Neural cell (in vitro differentiated cells): ENCODE measurements at regions not wholly inside any gene's neighbourhood (a gene's known extent, or its start where the extent isn't known, plus 50 kb on each side); places are given as distances from the start of the nearest gene placed in this dataset.

Experiments
- H2AFZ ChIP-seq: fragments of 200-600, 300-800 bp; sonication (generic), shearing (Covaris generic); 2 replicates; pipeline ENCODE4 v1.6.0; 2014; ENCODE audit warnings: low read depth, mild to moderate bottlenecking, antibody characterized with exemption, low read length, moderate library complexity
- H3F3A ChIP-seq: fragments of 200-600 bp; shearing (Covaris generic); 2 replicates; pipeline ENCODE4 v1.6.1; 2016; ENCODE audit warnings: mild to moderate bottlenecking, moderate library complexity, mixed read lengths, antibody characterized with exemption, low read length; ENCODE audit not compliant: insufficient read depth, poor library complexity, severe bottlenecking
- H3K27ac ChIP-seq: fragments of 200-600, 300-800 bp; sonication (generic), shearing (Covaris generic); 2 replicates; pipeline ENCODE4 v1.5.1; 2014; ENCODE audit warnings: mild to moderate bottlenecking, low read length, moderate library complexity
- H3K27me3 ChIP-seq: fragments of 300-800, 200-600 bp; sonication (generic), shearing (Covaris generic); 2 replicates; pipeline ENCODE4 v1.6.0; 2014; ENCODE audit warnings: mild to moderate bottlenecking, low read depth, low read length, moderate library complexity; ENCODE audit not compliant: insufficient read depth
- H3K36me3 ChIP-seq: fragments of 300-800, 200-600 bp; sonication (generic), shearing (Covaris generic); 2 replicates; pipeline ENCODE4 v1.5.1; 2014; ENCODE audit warnings: mild to moderate bottlenecking, antibody characterized with exemption, low read length, moderate library complexity; ENCODE audit not compliant: insufficient read depth
- H3K4me2 ChIP-seq: fragments of 300-800, 200-600 bp; sonication (generic), shearing (Covaris generic); 2 replicates; pipeline ENCODE4 v1.6.0; 2014; ENCODE audit warnings: mild to moderate bottlenecking, low read length
- H3K4me3 ChIP-seq: fragments of 300-800, 200-600 bp; sonication (generic), shearing (Covaris generic); 2 replicates; pipeline ENCODE4 v1.5.1; 2014; ENCODE audit warnings: mild to moderate bottlenecking, low read length, moderate library complexity
- H3K79me2 ChIP-seq: fragments of 200-600 bp; shearing (Covaris generic); replicated peaks from 2 replicates; pipeline ENCODE4 v1.6.0; 2014; ENCODE audit warnings: mild to moderate bottlenecking, low read length, moderate library complexity; ENCODE audit not compliant: insufficient read depth
- H3K9ac ChIP-seq: fragments of 300-800, 200-600 bp; sonication (generic), shearing (Covaris generic); 2 replicates; pipeline ENCODE4 v1.6.1; 2016; ENCODE audit warnings: mild to moderate bottlenecking, low read length, mixed read lengths
- H3K9me2 ChIP-seq: fragments of 200-600 bp; shearing (Covaris generic); 2 replicates; pipeline ENCODE4 v1.6.1; 2016; ENCODE audit warnings: mild to moderate bottlenecking, low read length, mixed read lengths; ENCODE audit not compliant: insufficient read depth
- H3K9me3 ChIP-seq: fragments of 200-600, 300-800 bp; sonication (generic), shearing (Covaris generic); 2 replicates; pipeline ENCODE4 v1.6.1; 2016; ENCODE audit warnings: mild to moderate bottlenecking, mixed run types, low read length, moderate library complexity, mixed read lengths
- H4K20me1 ChIP-seq: fragments of 200-600 bp; shearing (Covaris generic); 2 replicates; pipeline ENCODE4 v1.6.1; 2016; ENCODE audit warnings: mild to moderate bottlenecking, mixed run types; ENCODE audit not compliant: insufficient read depth
- CTCF ChIP-seq: fragments of 450-650 bp; IDR thresholded peaks from 2 replicates; pipeline ENCODE4 v1.5.1; 2014; ENCODE audit warnings: antibody characterized with exemption, mild to moderate bottlenecking, moderate library complexity; ENCODE audit not compliant: poor library complexity, severe bottlenecking
- EP300 ChIP-seq: fragments of 450-650 bp; conservative IDR thresholded peaks from 2 replicates; pipeline ENCODE4 v1.6.1; 2014; ENCODE audit warnings: antibody characterized with exemption, mild to moderate bottlenecking, moderate library complexity; ENCODE audit not compliant: poor library complexity, severe bottlenecking
- EZH2 ChIP-seq: fragments of 200-600, 300-800 bp; shearing (Covaris generic), sonication (generic); IDR thresholded peaks from 2 replicates; pipeline ENCODE4 v1.6.1; 2014; ENCODE audit warnings: antibody characterized with exemption, low read length, borderline replicate concordance, mild to moderate bottlenecking; ENCODE audit not compliant: insufficient read depth, poor library complexity, severe bottlenecking
- POLR2AphosphoS5 ChIP-seq: IDR thresholded peaks from 2 replicates; pipeline ENCODE4 v1.6.1; 2012
- RAD21 ChIP-seq: fragments of 450-650 bp; conservative IDR thresholded peaks from 2 replicates; pipeline ENCODE4 v1.6.1; 2014; ENCODE audit warnings: antibody characterized with exemption, mild to moderate bottlenecking, moderate library complexity
- REST ChIP-seq: IDR thresholded peaks from 2 replicates; pipeline ENCODE4 v1.6.1; 2012; ENCODE audit warnings: borderline replicate concordance
- SMC3 ChIP-seq: fragments of 450-650 bp; conservative IDR thresholded peaks from 2 replicates; pipeline ENCODE4 v1.6.1; 2014; ENCODE audit warnings: antibody characterized with exemption, mild to moderate bottlenecking, moderate library complexity; ENCODE audit not compliant: poor library complexity
- TAF1 ChIP-seq: IDR thresholded peaks from 2 replicates; pipeline ENCODE4 v1.6.1; 2012; ENCODE audit warnings: low read depth

GRCh38 chr15:96066852-96067495 is 263.5 kb upstream of the NR2F2 start:
- Histone ChIP-seq H2AFZ (no peak overlapping the region), H3F3A (no peaks in the 10 kb centered on the region)
- TF ChIP-seq TAF1 (no peak), REST (no peak), RAD21 (no peak), CTCF (no peak), POLR2AphosphoS5 (no peak), EP300 (no peak), EZH2 (no peak)

GRCh38 chr15:96067677-96068076 is 262.8 kb upstream of the NR2F2 start:
- Histone ChIP-seq H3K9me3 (no peaks in the 10 kb centered on the region), H3K4me3 (no peak overlapping the region), H3K79me2 (no peaks in the 10 kb centered on the region), H4K20me1 (no peaks in the 10 kb centered on the region), H3F3A (no peaks in the 10 kb centered on the region), H3K27me3 (no peaks in the 10 kb centered on the region), H3K36me3 (no peaks in the 10 kb centered on the region), H3K27ac (no peak overlapping the region), H3K9me2 (no peaks in the 10 kb centered on the region), H2AFZ (no peak overlapping the region), H3K4me2 (no peak overlapping the region), H3K9ac (no peak overlapping the region)
- TF ChIP-seq SMC3: no peak
- no peak for TF ChIP-seq EP300

More at GRCh38 chr15:96066852-96067495, 263.5 kb upstream of the NR2F2 start:
- H3K36me3 ChIP-seq: no peaks in the 10 kb centered on the region
- no peaks in the 10 kb centered on the region for H3K9me3 ChIP-seq
- H3K27me3 ChIP-seq: no peaks in the 10 kb centered on the region
- H3K79me2 ChIP-seq: no peaks in the 10 kb centered on the region
- H3K4me2 ChIP-seq: no peak overlapping the region
- no peak overlapping the region for H3K27ac ChIP-seq
- no peaks in the 10 kb centered on the region for H3K9me2 ChIP-seq
- no peaks in the 10 kb centered on the region for H4K20me1 ChIP-seq
- H3K4me3 ChIP-seq: no peak overlapping the region
- no peak overlapping the region for H3K9ac ChIP-seq

- Histone ChIP-seq H3K27me3 (no peaks in the 10 kb centered on the region), H4K20me1 (no peaks in the 10 kb centered on the region), H3K9me3 (no peaks in the 10 kb centered on the region), H3F3A (no peaks in the 10 kb centered on the region), H3K79me2 (no peaks in the 10 kb centered on the region), H3K9ac (no peak overlapping the region), H3K27ac (no peak overlapping the region), H3K9me2 (no peaks in the 10 kb centered on the region), H3K36me3 (no peaks in the 10 kb centered on the region), H3K4me2 (no peak overlapping the region), H3K4me3 (no peak overlapping the region), H2AFZ (no peak overlapping the region)
- TF ChIP-seq SMC3 (no peak), EZH2 (no peak)
These were observed 261.6 kb upstream of the NR2F2 start for GRCh38 chr15:96068897-96069296.
